ENCODE measurements at regions not wholly inside any gene's neighbourhood (a gene's known extent, or its start where the extent isn't known, plus 50 kb on each side); places are given as distances from the start of the nearest gene placed in this dataset.

DNA sequence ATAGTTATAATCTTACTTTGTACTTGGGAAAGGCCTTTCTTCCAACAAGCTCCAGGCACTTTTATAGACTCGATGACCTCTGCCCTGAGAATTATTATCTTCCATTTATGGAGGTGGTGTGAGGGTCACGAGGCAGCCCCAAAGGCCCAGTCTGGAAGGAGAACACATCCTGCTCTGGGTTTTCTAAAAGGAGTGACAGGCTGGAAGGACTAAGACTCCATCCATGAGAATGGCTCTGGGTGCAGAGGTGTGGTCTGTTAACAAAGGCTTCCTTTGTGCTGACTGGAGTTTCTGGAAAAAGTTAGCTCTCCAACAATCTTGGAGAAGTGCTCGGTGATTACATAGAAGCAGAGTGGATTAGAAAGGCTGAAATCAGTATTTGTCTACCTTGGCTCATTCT is 74.7 kb upstream of the SESN3 start:
- no peaks in the 10 kb centered on the region for H3K79me2 ChIP-seq (ENCODE audit: control insufficient read depth, insufficient read depth, low read length)

DNA sequence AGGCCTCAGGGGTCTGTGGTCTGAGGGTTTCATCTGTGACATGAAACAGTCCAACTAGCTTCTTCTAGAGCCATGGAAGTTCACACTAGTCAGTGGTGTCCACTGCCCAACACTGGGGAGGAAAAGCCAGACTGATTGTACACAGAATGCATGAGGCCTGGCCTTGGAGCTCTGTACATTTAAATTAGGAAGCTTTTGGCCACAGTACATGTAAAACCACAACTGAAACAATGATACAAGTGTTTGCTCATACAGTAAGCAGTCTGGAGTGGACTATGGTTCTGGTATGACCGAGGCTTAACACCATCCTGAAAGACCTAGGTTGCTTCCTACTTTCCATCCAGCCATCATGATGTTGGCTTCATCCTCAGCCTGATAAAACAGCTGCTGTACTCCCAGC is 73.8 kb upstream of the SESN3 start:
- Histone ChIP-seq H3K4me2 (ENCODE audit: extremely low read depth, insufficient read depth, low read length) (no peak overlapping the region), H3K4me1 (ENCODE audit: control insufficient read depth, extremely low read depth, insufficient read depth, low read length) (no peaks in the 10 kb centered on the region), H3K79me2 (ENCODE audit: control insufficient read depth, insufficient read depth, low read length) (no peaks in the 10 kb centered on the region), H3K9ac (ENCODE audit: insufficient read depth, low read length) (no peak overlapping the region), H3K4me3 (replicated peaks in 1 of 4; ENCODE audit: control extremely low read depth in 1 of 4, insufficient read depth in 1 of 4, low read depth in 3 of 4, low read length in 4 of 4) (no peak overlapping the region), H3K27me3 (ENCODE audit: control insufficient read depth, insufficient read depth, low read length) (no peaks in the 10 kb centered on the region), H3K27ac (ENCODE audit: insufficient read depth, low read length) (no peak overlapping the region), H3K9me3 (ENCODE audit: control insufficient read depth, insufficient read depth, low read depth, low read length) (no peaks in the 10 kb centered on the region), H4K20me1 (ENCODE audit: control insufficient read depth, extremely low read depth, insufficient read depth, low read length) (no peaks in the 10 kb centered on the region), H2AFZ (ENCODE audit: low read length) (no peak overlapping the region), H3K36me3 (ENCODE audit: control insufficient read depth, insufficient read depth, low read length) (no peaks in the 10 kb centered on the region)
- TF ChIP-seq, protein P1, sequence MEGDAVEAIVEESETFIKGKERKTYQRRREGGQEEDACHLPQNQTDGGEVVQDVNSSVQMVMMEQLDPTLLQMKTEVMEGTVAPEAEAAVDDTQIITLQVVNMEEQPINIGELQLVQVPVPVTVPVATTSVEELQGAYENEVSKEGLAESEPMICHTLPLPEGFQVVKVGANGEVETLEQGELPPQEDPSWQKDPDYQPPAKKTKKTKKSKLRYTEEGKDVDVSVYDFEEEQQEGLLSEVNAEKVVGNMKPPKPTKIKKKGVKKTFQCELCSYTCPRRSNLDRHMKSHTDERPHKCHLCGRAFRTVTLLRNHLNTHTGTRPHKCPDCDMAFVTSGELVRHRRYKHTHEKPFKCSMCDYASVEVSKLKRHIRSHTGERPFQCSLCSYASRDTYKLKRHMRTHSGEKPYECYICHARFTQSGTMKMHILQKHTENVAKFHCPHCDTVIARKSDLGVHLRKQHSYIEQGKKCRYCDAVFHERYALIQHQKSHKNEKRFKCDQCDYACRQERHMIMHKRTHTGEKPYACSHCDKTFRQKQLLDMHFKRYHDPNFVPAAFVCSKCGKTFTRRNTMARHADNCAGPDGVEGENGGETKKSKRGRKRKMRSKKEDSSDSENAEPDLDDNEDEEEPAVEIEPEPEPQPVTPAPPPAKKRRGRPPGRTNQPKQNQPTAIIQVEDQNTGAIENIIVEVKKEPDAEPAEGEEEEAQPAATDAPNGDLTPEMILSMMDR (conservative IDR thresholded peaks at IDR 0.05 in 1 of 2, IDR thresholded peaks at IDR 0.05 in 1 of 2; ENCODE audit: low read depth in 1 of 2, low read length in 2 of 2), result no peak
- TF ChIP-seq EZH2 (IDR thresholded peaks at IDR 0.05; ENCODE audit: low read length, missing control alignments), result no peak
- DNase-seq (ENCODE audit: low read depth in 2 of 2), result no peak

More for the DNA sequence above, 74.7 kb upstream of the SESN3 start:
- H3K4me2 ChIP-seq (ENCODE audit: extremely low read depth, insufficient read depth, low read length), result no peak overlapping the region
- H3K27ac ChIP-seq (ENCODE audit: insufficient read depth, low read length), result no peak overlapping the region
- TF ChIP-seq EZH2 (IDR thresholded peaks at IDR 0.05; ENCODE audit: low read length, missing control alignments), result no peak
- TF ChIP-seq, protein P1 (conservative IDR thresholded peaks at IDR 0.05 in 1 of 2, IDR thresholded peaks at IDR 0.05 in 1 of 2; ENCODE audit: low read depth in 1 of 2, low read length in 2 of 2), result no peak
- no peaks in the 10 kb centered on the region for H4K20me1 ChIP-seq (ENCODE audit: control insufficient read depth, extremely low read depth, insufficient read depth, low read length)
- DNase-seq (ENCODE audit: low read depth in 2 of 2), result no peak
- H3K4me3 ChIP-seq (replicated peaks in 1 of 4; ENCODE audit: control extremely low read depth in 1 of 4, insufficient read depth in 1 of 4, low read depth in 3 of 4, low read length in 4 of 4), result no peak overlapping the region
- H3K4me1 ChIP-seq (ENCODE audit: control insufficient read depth, extremely low read depth, insufficient read depth, low read length), result no peaks in the 10 kb centered on the region
- H2AFZ ChIP-seq (ENCODE audit: low read length), result no peak overlapping the region
- H3K9ac ChIP-seq (ENCODE audit: insufficient read depth, low read length), result no peak overlapping the region
- no peaks in the 10 kb centered on the region for H3K36me3 ChIP-seq (ENCODE audit: control insufficient read depth, insufficient read depth, low read length)
- H3K27me3 ChIP-seq (ENCODE audit: control insufficient read depth, insufficient read depth, low read length), result no peaks in the 10 kb centered on the region
- H3K9me3 ChIP-seq (ENCODE audit: control insufficient read depth, insufficient read depth, low read depth, low read length), result no peaks in the 10 kb centered on the region

DNA sequence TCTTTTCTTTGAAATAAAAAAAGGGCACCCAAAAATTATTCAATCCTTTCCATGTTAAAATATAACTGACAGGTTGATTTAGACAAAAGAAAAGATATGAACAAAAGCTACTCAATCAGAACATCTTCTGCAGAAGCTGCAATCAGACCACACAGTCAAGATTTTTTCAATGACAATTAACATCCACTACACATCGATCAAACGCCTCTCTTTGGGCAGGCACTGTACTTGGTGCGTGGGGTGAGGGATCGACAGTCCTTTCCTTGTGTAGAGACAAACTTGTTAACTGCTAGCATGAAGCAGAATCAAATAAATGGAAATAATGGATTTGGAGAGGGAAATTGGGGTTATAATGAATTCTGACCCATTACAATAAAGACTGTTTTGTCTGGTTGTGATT is 71.2 kb upstream of the SESN3 start:
- Histone ChIP-seq H3K4me2 (ENCODE audit: extremely low read depth, insufficient read depth, low read length) (no peak overlapping the region), H3K9me3 (ENCODE audit: control insufficient read depth, insufficient read depth, low read depth, low read length) (no peaks in the 10 kb centered on the region), H3K4me3 (replicated peaks in 1 of 4; ENCODE audit: control extremely low read depth in 1 of 4, insufficient read depth in 1 of 4, low read depth in 3 of 4, low read length in 4 of 4) (no peak overlapping the region), H3K4me1 (ENCODE audit: control insufficient read depth, extremely low read depth, insufficient read depth, low read length) (no peaks in the 10 kb centered on the region), H3K27me3 (ENCODE audit: control insufficient read depth, insufficient read depth, low read length) (no peaks in the 10 kb centered on the region), H3K79me2 (ENCODE audit: control insufficient read depth, insufficient read depth, low read length) (no peaks in the 10 kb centered on the region), H3K36me3 (ENCODE audit: control insufficient read depth, insufficient read depth, low read length) (no peaks in the 10 kb centered on the region), H2AFZ (ENCODE audit: low read length) (no peak overlapping the region), H3K27ac (ENCODE audit: insufficient read depth, low read length) (no peak overlapping the region), H4K20me1 (ENCODE audit: control insufficient read depth, extremely low read depth, insufficient read depth, low read length) (no peaks in the 10 kb centered on the region), H3K9ac (ENCODE audit: insufficient read depth, low read length) (no peak overlapping the region)
- DNase-seq (ENCODE audit: low read depth in 2 of 2), result no peak
- TF ChIP-seq EZH2 (IDR thresholded peaks at IDR 0.05; ENCODE audit: low read length, missing control alignments), result no peak
- TF ChIP-seq, protein P1 (conservative IDR thresholded peaks at IDR 0.05 in 1 of 2, IDR thresholded peaks at IDR 0.05 in 1 of 2; ENCODE audit: low read depth in 1 of 2, low read length in 2 of 2), result no peak
